Smooth muscle cell (in vitro differentiated cells): ENCODE measurements at regions not wholly inside any gene's neighbourhood (a gene's known extent, or its start where the extent isn't known, plus 50 kb on each side); places are given as distances from the start of the nearest gene placed in this dataset.

Experiments
- DNase-seq: peaks from one replicate; lab custom pipeline; 2025; ENCODE audit not compliant: unreplicated experiment; lab: John Stamatoyannopoulos, UW
- H2AFZ ChIP-seq: fragments of 200-600 bp; sonication (generic); 2 replicates; pipeline ENCODE4 v1.6.0; 2016; ENCODE audit warnings: antibody characterized with exemption, low read depth, mild to moderate bottlenecking
- H3F3A ChIP-seq: fragments of 200-600 bp; sonication (generic); 2 replicates; pipeline ENCODE4 v1.6.0; 2017; ENCODE audit warnings: antibody characterized with exemption, low read depth
- H3K27ac ChIP-seq: fragments of 200-600 bp; sonication (generic); 2 replicates; pipeline ENCODE4 v1.5.1; 2016; ENCODE audit warnings: low read depth, mild to moderate bottlenecking
- H3K27me3 ChIP-seq: fragments of 200-600 bp; sonication (generic); 2 replicates; pipeline ENCODE4 v1.6.1; 2016; ENCODE audit warnings: low read depth, mild to moderate bottlenecking
- H3K36me3 ChIP-seq: fragments of 200-600 bp; sonication (generic); 2 replicates; pipeline ENCODE4 v1.5.1; 2016; ENCODE audit warnings: low read depth
- H3K4me1 ChIP-seq: fragments of 200-600 bp; sonication (generic); 2 replicates; pipeline ENCODE4 v1.5.1; 2016; ENCODE audit warnings: low read depth
- H3K4me2 ChIP-seq: fragments of 200-600 bp; sonication (generic); 2 replicates; pipeline ENCODE4 v1.6.0; 2016; ENCODE audit warnings: mild to moderate bottlenecking
- H3K4me3 ChIP-seq: fragments of 200-600 bp; sonication (generic); 2 replicates; pipeline ENCODE4 v1.5.1; 2016; ENCODE audit warnings: mild to moderate bottlenecking
- H3K79me2 ChIP-seq: fragments of 200-600 bp; sonication (generic); 2 replicates; pipeline ENCODE4 v1.6.0; 2016; ENCODE audit warnings: low read depth, mild to moderate bottlenecking
- H3K9ac ChIP-seq: fragments of 200-600 bp; sonication (generic); 2 replicates; pipeline ENCODE4 v1.6.0; 2016; ENCODE audit warnings: low read depth
- H3K9me3 ChIP-seq: fragments of 200-600 bp; sonication (generic); replicated peaks from 2 replicates; pipeline ENCODE4 v1.5.1; 2016; ENCODE audit warnings: low read depth
- H4K20me1 ChIP-seq: fragments of 200-600 bp; sonication (generic); 2 replicates; pipeline ENCODE4 v1.6.0; 2016; ENCODE audit warnings: low read depth
- CTCF ChIP-seq: fragments of 200-600 bp; sonication (generic); IDR thresholded peaks from 2 replicates; pipeline ENCODE4 v1.5.1; 2017; ENCODE audit warnings: borderline replicate concordance, mild to moderate bottlenecking, antibody characterized with exemption; ENCODE audit not compliant: insufficient read depth, poor library complexity, severe bottlenecking
- WGBS: methylation state at CpG from one replicate; pipeline ENCODE4 v1.1.7; 2016; ENCODE audit warnings: low lambda C conversion rate; 5-methylcytosine and 5-hydroxymethylcytosine counted together

- Histone ChIP-seq H3F3A (no peaks in the 10 kb centered on the region), H3K79me2 (no peaks in the 10 kb centered on the region), H3K27ac (no peak overlapping the region), H3K4me1 (no peaks in the 10 kb centered on the region), H3K27me3 (no peaks in the 10 kb centered on the region), H4K20me1 (no peaks in the 10 kb centered on the region), H3K36me3 (no peaks in the 10 kb centered on the region), H3K4me2 (no peak overlapping the region), H2AFZ (no peak overlapping the region), H3K4me3 (no peak overlapping the region), H3K9me3 (no peaks in the 10 kb centered on the region), H3K9ac (no peak overlapping the region)
- no peak for TF ChIP-seq CTCF
- 97% methylated on average over 10 of the region's 10 CpGs for WGBS
- no peak for DNase-seq
These were observed 63.0 kb upstream of the ANTXRL start for GRCh38 chr10:46223626-46224413.

GRCh38 chr10:46224414-46224682, 62.4 kb upstream of the ANTXRL start:
- Histone ChIP-seq H3K27ac (no peak overlapping the region), H3K4me1 (no peaks in the 10 kb centered on the region), H3K4me3 (no peak overlapping the region), H3K9ac (no peak overlapping the region), H3K9me3 (no peaks in the 10 kb centered on the region), H2AFZ (no peak overlapping the region), H3F3A (no peaks in the 10 kb centered on the region), H3K36me3 (no peaks in the 10 kb centered on the region), H3K27me3 (no peaks in the 10 kb centered on the region), H4K20me1 (no peaks in the 10 kb centered on the region), H3K4me2 (no peak overlapping the region), H3K79me2 (no peaks in the 10 kb centered on the region)
- 88% methylated on average over 2 of the region's 2 CpGs for WGBS
- no peak for DNase-seq
- no peak for TF ChIP-seq CTCF

- Histone ChIP-seq H3K79me2 (no peaks in the 10 kb centered on the region), H3K9ac (no peak overlapping the region), H3K27ac (no peak overlapping the region), H2AFZ (no peak overlapping the region), H3K4me1 (no peaks in the 10 kb centered on the region), H4K20me1 (no peaks in the 10 kb centered on the region), H3F3A (no peaks in the 10 kb centered on the region), H3K4me2 (no peak overlapping the region), H3K9me3 (no peaks in the 10 kb centered on the region), H3K27me3 (no peaks in the 10 kb centered on the region), H3K4me3 (no peak overlapping the region), H3K36me3 (no peaks in the 10 kb centered on the region)
- TF ChIP-seq CTCF = no peak
- WGBS = 88% methylated on average over 5 of the region's 5 CpGs
- no peak for DNase-seq
These were observed 61.2 kb upstream of the ANTXRL start for GRCh38 chr10:46225597-46225996.

GRCh38 chr10:46226232-46226631, 60.6 kb upstream of the ANTXRL start:
- no peak overlapping the region for H3K4me2 ChIP-seq
- no peaks in the 10 kb centered on the region for H3K4me1 ChIP-seq
- no peaks in the 10 kb centered on the region for H3F3A ChIP-seq
- no peaks in the 10 kb centered on the region for H3K79me2 ChIP-seq
- H3K27me3 ChIP-seq = no peaks in the 10 kb centered on the region
- no peak for DNase-seq
- WGBS = 85% methylated on average over 2 of the region's 2 CpGs
- H3K4me3 ChIP-seq = no peak overlapping the region
- no peaks in the 10 kb centered on the region for H3K9me3 ChIP-seq
- H2AFZ ChIP-seq = no peak overlapping the region
- no peak for TF ChIP-seq CTCF
- H3K36me3 ChIP-seq = no peaks in the 10 kb centered on the region
- no peak overlapping the region for H3K9ac ChIP-seq
- no peaks in the 10 kb centered on the region for H4K20me1 ChIP-seq
- H3K27ac ChIP-seq = no peak overlapping the region
